Gastrocnemius medialis (tissue), 4 donors: ENCODE measurements at regions not wholly inside any gene's neighbourhood (a gene's known extent, or its start where the extent isn't known, plus 50 kb on each side); places are given as distances from the start of the nearest gene placed in this dataset.
"Not testable (repeated sequence)": the region's sequence is repeated elsewhere in the genome, so short reads cannot be mapped to it uniquely, and the experiment has no call there.

Experiments
- ATAC-seq, 2 donors: fragments of 150-250 bp; one replicate each; pipeline ENCODE4 v1.9.1; 2016
- DNase-seq, 2 donors: peaks; one replicate each; pipeline ENCODE4 v3.0.0-alpha.2; 2019
- H3K27ac ChIP-seq, 4 donors: fragments of 200-600 bp; sonication (generic); 1 replicate in 1 of 4; 2 replicates in 3 of 4; pipeline ENCODE4 v1.5.1; 2016 to 2018; ENCODE audit warnings: mild to moderate bottlenecking in 2 of 4, moderate library complexity in 1 of 4
- H3K27me3 ChIP-seq, 3 donors: fragments of 200-600 bp; sonication (generic) in 2 of 3; 1 replicate in 1 of 3; 2 replicates in 2 of 3; pipeline versions ENCODE4 v1.5.1 to v1.6.0; 2016 to 2019; ENCODE audit warnings: mild to moderate bottlenecking in 1 of 3, moderate library complexity in 1 of 3
- H3K36me3 ChIP-seq, 2 donors: fragments of 200-600 bp; sonication (generic) in 1 of 2; one replicate each; pipeline ENCODE4 v1.5.1; 2017 to 2018
- H3K4me1 ChIP-seq, 2 donors: fragments of 200-600 bp; sonication (generic) in 1 of 2; one replicate each; pipeline ENCODE4 v1.5.1; 2016 to 2017; ENCODE audit warnings: mild to moderate bottlenecking in 2 of 2
- H3K4me3 ChIP-seq, 4 donors: fragments of 200-600 bp; sonication (generic) in 3 of 4; 1 replicate in 1 of 4; 2 replicates in 3 of 4; pipeline ENCODE4 v1.5.1; 2016 to 2019; ENCODE audit warnings: mild to moderate bottlenecking in 2 of 4
- H3K9me3 ChIP-seq, 3 donors: fragments of 200-600 bp; sonication (generic) in 2 of 3; 1 replicate in 1 of 3; 2 replicates in 2 of 3; pipeline ENCODE4 v1.5.1; 2016 to 2019
- POLR2A ChIP-seq, 2 donors: fragments of 450-650 bp; IDR thresholded peaks; one replicate each; pipeline ENCODE4 v1.6.1; 2017; ENCODE audit warnings: antibody characterized with exemption in 2 of 2, mild to moderate bottlenecking in 2 of 2, moderate library complexity in 2 of 2
- in situ Hi-C, 4 donors: fragments of 200-750 bp; cut with MboI; loops; one replicate each; pipeline versions ENCODE4 v1.15.0 to v1.8.0; 2017; ENCODE audit warnings: low sequenced_read_pairs in 4 of 4
- intact Hi-C: fragments of 100-400 bp; cut with DNase I; formaldehyde crosslinking; loops from one replicate; pipeline ENCODE4 v1.15.1; 2023; ENCODE audit warnings: low total_unique reads
- TF ChIP-seq, protein P1 (sequence below), 5 experiments: fragments of 450-650 bp in 3 of 5; fragments of 200-600 bp in 2 of 5; sonication (generic) in 2 of 5; IDR thresholded peaks in 4 of 5; conservative IDR thresholded peaks in 1 of 5; 1 replicate in 4 of 5; 2 replicates in 1 of 5; pipeline ENCODE4 v1.5.1; 2016 to 2019; ENCODE audit warnings: antibody characterized with exemption in 5 of 5, mild to moderate bottlenecking in 3 of 5, moderate library complexity in 3 of 5

DNA sequence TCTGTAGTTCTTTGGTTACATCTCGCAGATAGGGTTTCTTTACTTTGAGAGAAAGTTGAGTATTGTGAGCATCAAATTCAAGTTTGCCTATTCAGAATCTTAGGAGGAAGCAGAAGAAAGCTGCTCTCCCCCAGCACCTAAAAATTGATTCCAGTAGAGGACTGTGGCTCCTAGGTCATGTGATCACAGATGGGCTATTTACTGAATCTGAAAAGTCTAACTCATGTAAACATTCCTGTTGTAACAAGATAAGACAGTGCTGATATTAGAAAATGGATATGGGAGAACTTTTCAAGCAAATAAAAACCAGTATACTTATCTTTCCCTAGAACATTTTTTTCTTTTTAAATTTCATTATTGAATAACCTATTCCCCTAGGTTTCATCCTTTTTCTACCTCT is 308.4 kb upstream of the SLITRK3 start:
- H3K9me3 ChIP-seq = no peaks in the 10 kb centered on the region
- no peak for TF ChIP-seq POLR2A (IDR thresholded peaks at IDR 0.05)
- TF ChIP-seq, protein P1, sequence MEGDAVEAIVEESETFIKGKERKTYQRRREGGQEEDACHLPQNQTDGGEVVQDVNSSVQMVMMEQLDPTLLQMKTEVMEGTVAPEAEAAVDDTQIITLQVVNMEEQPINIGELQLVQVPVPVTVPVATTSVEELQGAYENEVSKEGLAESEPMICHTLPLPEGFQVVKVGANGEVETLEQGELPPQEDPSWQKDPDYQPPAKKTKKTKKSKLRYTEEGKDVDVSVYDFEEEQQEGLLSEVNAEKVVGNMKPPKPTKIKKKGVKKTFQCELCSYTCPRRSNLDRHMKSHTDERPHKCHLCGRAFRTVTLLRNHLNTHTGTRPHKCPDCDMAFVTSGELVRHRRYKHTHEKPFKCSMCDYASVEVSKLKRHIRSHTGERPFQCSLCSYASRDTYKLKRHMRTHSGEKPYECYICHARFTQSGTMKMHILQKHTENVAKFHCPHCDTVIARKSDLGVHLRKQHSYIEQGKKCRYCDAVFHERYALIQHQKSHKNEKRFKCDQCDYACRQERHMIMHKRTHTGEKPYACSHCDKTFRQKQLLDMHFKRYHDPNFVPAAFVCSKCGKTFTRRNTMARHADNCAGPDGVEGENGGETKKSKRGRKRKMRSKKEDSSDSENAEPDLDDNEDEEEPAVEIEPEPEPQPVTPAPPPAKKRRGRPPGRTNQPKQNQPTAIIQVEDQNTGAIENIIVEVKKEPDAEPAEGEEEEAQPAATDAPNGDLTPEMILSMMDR (IDR thresholded peaks at IDR 0.05 in 4 of 5, conservative IDR thresholded peaks at IDR 0.05 in 1 of 5) = no peak
- H3K4me1 ChIP-seq = no peaks in the 10 kb centered on the region
- no peaks in the 10 kb centered on the region for H3K36me3 ChIP-seq
- no peak overlapping the region for H3K4me3 ChIP-seq
- H3K27me3 ChIP-seq = no peaks in the 10 kb centered on the region
- no peak overlapping the region for H3K27ac ChIP-seq
- in situ Hi-C loops (no loop called here), intact Hi-C loops (no loop called here)
- no peak for DNase-seq
- no peak for ATAC-seq

DNA sequence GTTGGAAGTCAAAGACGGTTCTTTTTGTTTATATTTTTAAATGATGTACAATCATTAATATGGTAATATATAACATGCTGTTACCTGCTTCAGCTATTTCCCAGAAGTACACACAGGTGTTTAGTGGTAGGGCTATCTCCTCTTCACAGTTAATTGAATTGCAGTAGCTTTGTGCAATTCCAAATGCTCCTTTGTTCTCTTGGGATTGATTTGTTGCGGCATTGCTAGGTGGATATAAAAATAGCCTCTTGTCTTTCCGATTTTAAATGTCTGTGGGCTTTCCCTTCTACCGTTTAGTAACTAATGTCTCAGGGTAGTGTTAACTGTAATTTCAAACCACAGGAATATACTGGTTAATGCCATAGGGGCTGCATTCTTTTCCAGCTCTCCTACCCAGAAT is 307.6 kb upstream of the SLITRK3 start:
- H3K27ac ChIP-seq = no peak overlapping the region
- H3K4me3 ChIP-seq = no peak overlapping the region
- in situ Hi-C loops (no loop called here), intact Hi-C loops (no loop called here)
- no peaks in the 10 kb centered on the region for H3K9me3 ChIP-seq
- DNase-seq (no peak), ATAC-seq (no peak)
- TF ChIP-seq, protein P1 (IDR thresholded peaks at IDR 0.05 in 4 of 5, conservative IDR thresholded peaks at IDR 0.05 in 1 of 5) = no peak
- no peak for TF ChIP-seq POLR2A (IDR thresholded peaks at IDR 0.05)
- H3K36me3 ChIP-seq = no peaks in the 10 kb centered on the region
- no peaks in the 10 kb centered on the region for H3K4me1 ChIP-seq
- H3K27me3 ChIP-seq = no peaks in the 10 kb centered on the region

- in situ Hi-C loops (no loop called here), intact Hi-C loops (no loop called here)
- no peaks in the 10 kb centered on the region for H3K9me3 ChIP-seq
- ATAC-seq (no peak), DNase-seq (no peak)
- H3K4me3 ChIP-seq = no peak overlapping the region
- no peaks in the 10 kb centered on the region for H3K4me1 ChIP-seq
- no peak overlapping the region for H3K27ac ChIP-seq
- TF ChIP-seq, protein P1 (IDR thresholded peaks at IDR 0.05 in 4 of 5, conservative IDR thresholded peaks at IDR 0.05 in 1 of 5) = no peak
- TF ChIP-seq POLR2A (IDR thresholded peaks at IDR 0.05) = no peak
- no peaks in the 10 kb centered on the region for H3K36me3 ChIP-seq
- no peaks in the 10 kb centered on the region for H3K27me3 ChIP-seq
Observed at GRCh38 chr3:165503346-165503745, 307.2 kb upstream of the SLITRK3 start.

DNA sequence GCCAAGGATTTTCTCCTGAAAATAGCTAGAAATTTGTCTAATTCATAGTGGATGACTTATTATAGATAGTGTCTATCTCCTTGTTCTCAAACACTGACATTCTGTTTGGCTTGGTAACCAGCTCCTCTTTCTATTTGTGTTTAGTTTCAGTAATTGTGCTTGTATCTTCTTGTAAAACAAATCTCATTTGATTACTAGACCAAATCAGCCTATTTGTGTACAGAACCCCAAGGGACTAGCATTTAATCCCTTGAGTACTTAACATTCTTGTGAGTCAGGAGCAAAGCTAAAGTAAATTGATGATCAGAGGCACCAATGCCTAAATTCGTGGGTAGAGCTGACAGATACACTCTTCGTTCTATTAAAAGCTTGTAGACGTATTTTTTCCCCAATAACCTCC is 306.5 kb upstream of the SLITRK3 start:
- in situ Hi-C loops (no loop called here), intact Hi-C loops (no loop called here)
- Histone ChIP-seq H3K36me3 (no peaks in the 10 kb centered on the region), H3K9me3 (no peaks in the 10 kb centered on the region), H3K4me3 (no peak overlapping the region), H3K4me1 (no peaks in the 10 kb centered on the region), H3K27ac (no peak overlapping the region), H3K27me3 (no peaks in the 10 kb centered on the region)
- ATAC-seq (no peak), DNase-seq (no peak)
- TF ChIP-seq POLR2A (IDR thresholded peaks at IDR 0.05) = no peak

GRCh38 chr3:165498742-165499141 is 302.6 kb upstream of the SLITRK3 start:
- H3K4me1 ChIP-seq, DNase-seq, intact Hi-C loops, ATAC-seq, in situ Hi-C loops, H3K4me3 ChIP-seq, H3K27me3 ChIP-seq, H3K27ac ChIP-seq, H3K36me3 ChIP-seq, H3K9me3 ChIP-seq: not testable (repeated sequence)

- Histone ChIP-seq H3K9me3 (no peaks in the 10 kb centered on the region), H3K27me3 (no peaks in the 10 kb centered on the region), H3K4me3 (no peak overlapping the region), H3K36me3 (no peaks in the 10 kb centered on the region), H3K27ac (no peak overlapping the region), H3K4me1 (no peaks in the 10 kb centered on the region)
- in situ Hi-C loops = no loop called here
- intact Hi-C loops = no loop called here
- peak in 1 of 2 donors; percentile 19 for DNase-seq
- TF ChIP-seq POLR2A (IDR thresholded peaks at IDR 0.05) = no peak
- TF ChIP-seq, protein P1 (IDR thresholded peaks at IDR 0.05 in 4 of 5, conservative IDR thresholded peaks at IDR 0.05 in 1 of 5) = no peak
- peak; percentile 45 to 61 for ATAC-seq
Observed at GRCh38 chr3:165491487-165491886, 295.3 kb upstream of the SLITRK3 start.
